ENCODE measurements at regions not wholly inside any gene's neighbourhood (a gene's known extent, or its start where the extent isn't known, plus 50 kb on each side); places are given as distances from the start of the nearest gene placed in this dataset.

DNA sequence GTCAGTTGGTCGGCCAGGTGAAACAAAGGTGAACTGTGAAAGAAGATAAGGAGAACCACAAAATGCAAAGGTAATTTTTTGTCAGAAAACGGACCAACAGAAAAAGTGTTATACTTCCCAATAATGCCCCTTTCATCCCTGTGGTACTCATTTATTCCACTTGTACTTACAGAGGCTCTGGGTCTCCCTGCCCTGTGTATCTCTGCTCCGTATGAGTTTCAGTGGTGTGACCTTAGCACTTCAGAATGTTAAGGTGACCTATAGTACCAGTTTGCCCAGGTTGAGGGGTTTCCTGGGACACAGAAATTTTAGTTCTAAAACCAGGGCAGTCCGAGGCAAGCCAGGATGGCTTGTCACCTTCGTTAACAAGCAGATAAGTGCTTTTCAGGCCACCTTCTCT is 254.8 kb downstream of the OLFM3 start (continued):
- TF ChIP-seq, protein P1, sequence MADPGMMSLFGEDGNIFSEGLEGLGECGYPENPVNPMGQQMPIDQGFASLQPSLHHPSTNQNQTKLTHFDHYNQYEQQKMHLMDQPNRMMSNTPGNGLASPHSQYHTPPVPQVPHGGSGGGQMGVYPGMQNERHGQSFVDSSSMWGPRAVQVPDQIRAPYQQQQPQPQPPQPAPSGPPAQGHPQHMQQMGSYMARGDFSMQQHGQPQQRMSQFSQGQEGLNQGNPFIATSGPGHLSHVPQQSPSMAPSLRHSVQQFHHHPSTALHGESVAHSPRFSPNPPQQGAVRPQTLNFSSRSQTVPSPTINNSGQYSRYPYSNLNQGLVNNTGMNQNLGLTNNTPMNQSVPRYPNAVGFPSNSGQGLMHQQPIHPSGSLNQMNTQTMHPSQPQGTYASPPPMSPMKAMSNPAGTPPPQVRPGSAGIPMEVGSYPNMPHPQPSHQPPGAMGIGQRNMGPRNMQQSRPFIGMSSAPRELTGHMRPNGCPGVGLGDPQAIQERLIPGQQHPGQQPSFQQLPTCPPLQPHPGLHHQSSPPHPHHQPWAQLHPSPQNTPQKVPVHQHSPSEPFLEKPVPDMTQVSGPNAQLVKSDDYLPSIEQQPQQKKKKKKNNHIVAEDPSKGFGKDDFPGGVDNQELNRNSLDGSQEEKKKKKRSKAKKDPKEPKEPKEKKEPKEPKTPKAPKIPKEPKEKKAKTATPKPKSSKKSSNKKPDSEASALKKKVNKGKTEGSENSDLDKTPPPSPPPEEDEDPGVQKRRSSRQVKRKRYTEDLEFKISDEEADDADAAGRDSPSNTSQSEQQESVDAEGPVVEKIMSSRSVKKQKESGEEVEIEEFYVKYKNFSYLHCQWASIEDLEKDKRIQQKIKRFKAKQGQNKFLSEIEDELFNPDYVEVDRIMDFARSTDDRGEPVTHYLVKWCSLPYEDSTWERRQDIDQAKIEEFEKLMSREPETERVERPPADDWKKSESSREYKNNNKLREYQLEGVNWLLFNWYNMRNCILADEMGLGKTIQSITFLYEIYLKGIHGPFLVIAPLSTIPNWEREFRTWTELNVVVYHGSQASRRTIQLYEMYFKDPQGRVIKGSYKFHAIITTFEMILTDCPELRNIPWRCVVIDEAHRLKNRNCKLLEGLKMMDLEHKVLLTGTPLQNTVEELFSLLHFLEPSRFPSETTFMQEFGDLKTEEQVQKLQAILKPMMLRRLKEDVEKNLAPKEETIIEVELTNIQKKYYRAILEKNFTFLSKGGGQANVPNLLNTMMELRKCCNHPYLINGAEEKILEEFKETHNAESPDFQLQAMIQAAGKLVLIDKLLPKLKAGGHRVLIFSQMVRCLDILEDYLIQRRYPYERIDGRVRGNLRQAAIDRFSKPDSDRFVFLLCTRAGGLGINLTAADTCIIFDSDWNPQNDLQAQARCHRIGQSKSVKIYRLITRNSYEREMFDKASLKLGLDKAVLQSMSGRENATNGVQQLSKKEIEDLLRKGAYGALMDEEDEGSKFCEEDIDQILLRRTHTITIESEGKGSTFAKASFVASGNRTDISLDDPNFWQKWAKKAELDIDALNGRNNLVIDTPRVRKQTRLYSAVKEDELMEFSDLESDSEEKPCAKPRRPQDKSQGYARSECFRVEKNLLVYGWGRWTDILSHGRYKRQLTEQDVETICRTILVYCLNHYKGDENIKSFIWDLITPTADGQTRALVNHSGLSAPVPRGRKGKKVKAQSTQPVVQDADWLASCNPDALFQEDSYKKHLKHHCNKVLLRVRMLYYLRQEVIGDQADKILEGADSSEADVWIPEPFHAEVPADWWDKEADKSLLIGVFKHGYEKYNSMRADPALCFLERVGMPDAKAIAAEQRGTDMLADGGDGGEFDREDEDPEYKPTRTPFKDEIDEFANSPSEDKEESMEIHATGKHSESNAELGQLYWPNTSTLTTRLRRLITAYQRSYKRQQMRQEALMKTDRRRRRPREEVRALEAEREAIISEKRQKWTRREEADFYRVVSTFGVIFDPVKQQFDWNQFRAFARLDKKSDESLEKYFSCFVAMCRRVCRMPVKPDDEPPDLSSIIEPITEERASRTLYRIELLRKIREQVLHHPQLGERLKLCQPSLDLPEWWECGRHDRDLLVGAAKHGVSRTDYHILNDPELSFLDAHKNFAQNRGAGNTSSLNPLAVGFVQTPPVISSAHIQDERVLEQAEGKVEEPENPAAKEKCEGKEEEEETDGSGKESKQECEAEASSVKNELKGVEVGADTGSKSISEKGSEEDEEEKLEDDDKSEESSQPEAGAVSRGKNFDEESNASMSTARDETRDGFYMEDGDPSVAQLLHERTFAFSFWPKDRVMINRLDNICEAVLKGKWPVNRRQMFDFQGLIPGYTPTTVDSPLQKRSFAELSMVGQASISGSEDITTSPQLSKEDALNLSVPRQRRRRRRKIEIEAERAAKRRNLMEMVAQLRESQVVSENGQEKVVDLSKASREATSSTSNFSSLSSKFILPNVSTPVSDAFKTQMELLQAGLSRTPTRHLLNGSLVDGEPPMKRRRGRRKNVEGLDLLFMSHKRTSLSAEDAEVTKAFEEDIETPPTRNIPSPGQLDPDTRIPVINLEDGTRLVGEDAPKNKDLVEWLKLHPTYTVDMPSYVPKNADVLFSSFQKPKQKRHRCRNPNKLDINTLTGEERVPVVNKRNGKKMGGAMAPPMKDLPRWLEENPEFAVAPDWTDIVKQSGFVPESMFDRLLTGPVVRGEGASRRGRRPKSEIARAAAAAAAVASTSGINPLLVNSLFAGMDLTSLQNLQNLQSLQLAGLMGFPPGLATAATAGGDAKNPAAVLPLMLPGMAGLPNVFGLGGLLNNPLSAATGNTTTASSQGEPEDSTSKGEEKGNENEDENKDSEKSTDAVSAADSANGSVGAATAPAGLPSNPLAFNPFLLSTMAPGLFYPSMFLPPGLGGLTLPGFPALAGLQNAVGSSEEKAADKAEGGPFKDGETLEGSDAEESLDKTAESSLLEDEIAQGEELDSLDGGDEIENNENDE (IDR thresholded peaks at IDR 0.05; ENCODE audit: insufficient replicate concordance, low read length), result no peak
- TF ChIP-seq SRF (IDR thresholded peaks at IDR 0.05; ENCODE audit: low read depth, low read length) (no peak), BACH1 (IDR thresholded peaks at IDR 0.05; ENCODE audit: low read length) (no peak), POLR2AphosphoS5 (IDR thresholded peaks at IDR 0.05; ENCODE audit: low read depth, low read length) (no peak), SIN3A (conservative IDR thresholded peaks at IDR 0.05 in 1 of 2, IDR thresholded peaks at IDR 0.05 in 1 of 2; ENCODE audit: low read depth in 1 of 2, low read length in 2 of 2) (no peak), TAF1 (IDR thresholded peaks at IDR 0.05; ENCODE audit: low read depth, low read length) (no peak), JUN (IDR thresholded peaks at IDR 0.05; ENCODE audit: low read depth, low read length) (no peak), CBX5 (IDR thresholded peaks at IDR 0.05; ENCODE audit: low read depth, low read length) (no peak), GABPA (IDR thresholded peaks at IDR 0.05; ENCODE audit: borderline replicate concordance, insufficient read depth, low read length) (no peak), SIRT6 (IDR thresholded peaks at IDR 0.05; ENCODE audit: low read length) (no peak)
